ENCODE measurements at regions not wholly inside any gene's neighbourhood (a gene's known extent, or its start where the extent isn't known, plus 50 kb on each side); places are given as distances from the start of the nearest gene placed in this dataset.

DNA sequence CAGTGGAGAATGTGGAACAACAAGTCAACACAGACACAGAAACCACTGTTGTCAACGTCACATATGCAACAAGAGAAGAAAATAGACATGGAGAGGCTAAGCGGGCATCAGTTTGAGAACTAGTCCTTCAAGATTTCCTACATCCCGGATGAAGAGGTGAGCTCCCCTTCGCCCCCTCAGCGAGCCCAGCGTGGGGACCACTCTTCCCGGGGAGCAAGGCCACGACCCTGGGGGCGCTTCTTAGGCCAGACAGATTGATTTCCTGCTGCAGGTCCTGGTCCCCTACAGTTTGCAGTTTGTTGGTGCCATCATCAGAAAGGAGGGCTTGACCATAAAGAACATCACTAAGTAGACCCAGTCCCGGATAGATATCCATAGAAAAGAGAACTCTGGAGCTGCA lies 113.0 kb downstream of the NBPF12 start:
- TF ChIP-seq CTCF (conservative IDR thresholded peaks at IDR 0.05; ENCODE audit: low read length) (no peak), EZH2phosphoT487 (IDR thresholded peaks at IDR 0.05; ENCODE audit: borderline replicate concordance, low read depth, low read length) (no peak)

All from OCI-LY7 (cell line).